Naive thymus-derived CD4-positive, alpha-beta T cell (primary cell): ENCODE measurements at regions not wholly inside any gene's neighbourhood (a gene's known extent, or its start where the extent isn't known, plus 50 kb on each side); places are given as distances from the start of the nearest gene placed in this dataset.

Source experiments
- ATAC-seq: fragments of 150-1000 bp; cut with Tn5 transposase; 2 replicates; pipeline ENCODE4 v1.10.0; 2021; ENCODE audit warnings: mild to moderate bottlenecking, moderate library complexity
- CTCF ChIA-PET: fragments of 350-600 bp; sonication (Branson Sonifier 250); formaldehyde crosslinking; loops from one replicate; lab custom pipeline; 2021; ENCODE audit warnings: antibody characterized with exemption; lab: Charles Lee
- POLR2A ChIA-PET: fragments of 350-600 bp; sonication (Branson Sonifier 250); formaldehyde crosslinking; loops from one replicate; lab custom pipeline; 2021; ENCODE audit warnings: antibody characterized with exemption, inconsistent platforms; lab: Charles Lee
- DNase-seq, 9 donors: peaks; one replicate each; pipeline versions ENCODE4 v3.0.0 to v3.0.0-alpha.2; 2020 to 2022; ENCODE audit warnings: mixed read lengths in 1 of 9
- H3K27ac ChIP-seq: one replicate; pipeline ENCODE4 v1.7.0; 2013; ENCODE audit warnings: mild to moderate bottlenecking, low read depth, low read length, moderate library complexity
- H3K27me3 ChIP-seq, 2 donors: one replicate each; pipeline ENCODE4 v1.7.0; 2013; ENCODE audit warnings: low read length in 2 of 2, mild to moderate bottlenecking in 2 of 2, moderate library complexity in 2 of 2; ENCODE audit not compliant: control insufficient read depth in 2 of 2, insufficient read depth in 2 of 2
- H3K36me3 ChIP-seq, 3 experiments: 1 replicate in 2 of 3; 2 replicates in 1 of 3; pipeline ENCODE4 v1.7.0; 2013; ENCODE audit warnings: low read length in 3 of 3, mild to moderate bottlenecking in 3 of 3, moderate library complexity in 1 of 3; ENCODE audit not compliant: insufficient read depth in 3 of 3, control insufficient read depth in 2 of 3
- H3K4me1 ChIP-seq, 2 donors: one replicate each; pipeline ENCODE4 v1.7.0; 2013; ENCODE audit warnings: low read length in 2 of 2, mild to moderate bottlenecking in 2 of 2, moderate library complexity in 1 of 2; ENCODE audit not compliant: control insufficient read depth in 2 of 2, insufficient read depth in 2 of 2
- H3K4me3 ChIP-seq: 2 replicates; pipeline ENCODE4 v1.7.0; 2013; ENCODE audit warnings: mild to moderate bottlenecking, low read length
- H3K9me3 ChIP-seq, 3 experiments: 1 replicate in 2 of 3; 2 replicates in 1 of 3; pipeline ENCODE4 v1.7.0; 2013; ENCODE audit warnings: low read length in 3 of 3; ENCODE audit not compliant: control insufficient read depth in 2 of 3
- H3K27ac Mint-ChIP-seq, 9 donors: one replicate each; pipeline ENCODE4 v1.8.0; 2020 to 2022; ENCODE audit warnings: mixed read lengths in 9 of 9, mild to moderate bottlenecking in 8 of 9, moderate library complexity in 5 of 9, inconsistent platforms in 2 of 9
- H3K27me3 Mint-ChIP-seq, 5 donors: one replicate each; pipeline ENCODE4 v1.8.0; 2021 to 2022; ENCODE audit warnings: mixed read lengths in 5 of 5, mild to moderate bottlenecking in 1 of 5
- H3K36me3 Mint-ChIP-seq, 5 donors: one replicate each; pipeline ENCODE4 v1.8.0; 2020 to 2022; ENCODE audit warnings: mixed read lengths in 5 of 5, mild to moderate bottlenecking in 3 of 5, inconsistent platforms in 1 of 5
- H3K4me1 Mint-ChIP-seq, 7 donors: one replicate each; pipeline ENCODE4 v1.8.0; 2020 to 2022; ENCODE audit warnings: mixed read lengths in 7 of 7, mild to moderate bottlenecking in 3 of 7, inconsistent platforms in 1 of 7
- H3K4me3 Mint-ChIP-seq, 10 donors: one replicate each; pipeline ENCODE4 v1.8.0; 2020 to 2022; ENCODE audit warnings: mild to moderate bottlenecking in 10 of 10, mixed read lengths in 10 of 10, moderate library complexity in 6 of 10, inconsistent platforms in 2 of 10
- H3K9me3 Mint-ChIP-seq, 11 donors: one replicate each; pipeline ENCODE4 v1.8.0; 2020 to 2022; ENCODE audit warnings: mixed read lengths in 11 of 11, mild to moderate bottlenecking in 4 of 11, inconsistent platforms in 1 of 11, moderate library complexity in 1 of 11
- intact Hi-C, 2 donors: fragments of 100-400 bp; cut with micrococcal nuclease; formaldehyde crosslinking; loops; one replicate each; pipeline ENCODE4 v1.15.1; 2023

DNA sequence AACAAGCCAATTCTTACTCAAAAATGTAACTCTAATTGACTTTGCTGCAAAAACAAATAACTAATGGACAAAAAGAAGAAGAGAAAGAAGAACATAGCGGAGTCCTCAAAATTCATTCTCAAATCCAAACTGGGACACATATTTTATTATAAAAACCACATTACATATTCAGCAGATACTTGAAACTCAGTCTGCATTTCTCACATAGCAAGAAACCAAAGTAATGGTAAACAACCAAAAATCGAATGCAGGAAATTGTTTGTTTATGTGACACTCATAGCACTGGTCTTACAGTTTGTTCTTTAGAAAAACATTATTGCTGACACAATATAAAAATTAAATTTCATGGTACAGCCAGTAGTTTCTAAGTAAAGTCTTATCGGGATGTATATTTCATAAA, 789.8 kb downstream of the SLITRK6 start:
- no peaks in the 10 kb centered on the region for H3K36me3 ChIP-seq
- H3K36me3 Mint-ChIP-seq = no peaks in the 10 kb centered on the region
- DNase-seq (no peak), ATAC-seq (no peak)
- peaks cover 0 to 21% (median 5%) of the 10 kb centered on the region in 11 donors for H3K9me3 Mint-ChIP-seq
- ChIA-PET CTCF (no interaction called here), POLR2A (no interaction called here)
- intact Hi-C loops = no loop called here
- H3K9me3 ChIP-seq = no peaks in the 10 kb centered on the region
- no peaks in the 10 kb centered on the region for H3K27me3 Mint-ChIP-seq
- no peaks in the 10 kb centered on the region for H3K4me1 Mint-ChIP-seq
- H3K4me3 Mint-ChIP-seq = no peak overlapping the region
- no peak overlapping the region for H3K27ac Mint-ChIP-seq
- H3K27me3 ChIP-seq = no peaks in the 10 kb centered on the region
- no peak overlapping the region for H3K4me3 ChIP-seq
- H3K27ac ChIP-seq = no peak overlapping the region
- no peaks in the 10 kb centered on the region for H3K4me1 ChIP-seq

DNA sequence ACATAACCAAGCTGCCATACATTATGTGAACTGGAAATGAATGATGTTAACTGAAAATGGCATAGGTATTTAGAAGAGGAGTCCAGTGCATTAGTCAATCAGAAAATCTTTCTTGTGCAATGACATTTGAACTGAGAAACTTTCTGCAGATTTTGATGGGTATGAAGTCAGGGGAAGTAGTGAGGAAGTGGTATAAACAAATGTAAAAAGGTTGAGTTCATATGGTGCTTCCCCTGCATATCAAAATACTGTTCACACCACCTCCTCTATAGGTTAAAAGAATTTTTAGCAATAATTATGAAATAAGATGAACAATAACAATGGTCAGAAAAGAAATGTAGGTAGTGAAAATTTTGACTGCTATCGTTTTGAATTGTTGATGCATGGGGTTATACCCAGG, 800.0 kb downstream of the SLITRK6 start:
- H3K36me3 ChIP-seq = no peaks in the 10 kb centered on the region
- H3K9me3 ChIP-seq = no peaks in the 10 kb centered on the region
- no peaks in the 10 kb centered on the region for H3K27me3 Mint-ChIP-seq
- H3K27me3 ChIP-seq = no peaks in the 10 kb centered on the region
- H3K4me1 ChIP-seq = no peaks in the 10 kb centered on the region
- no peaks in the 10 kb centered on the region for H3K36me3 Mint-ChIP-seq
- H3K4me3 ChIP-seq = no peak overlapping the region
- ChIA-PET POLR2A (no interaction called here), CTCF (no interaction called here)
- no peak overlapping the region for H3K27ac ChIP-seq
- peaks cover 0 to 10% (median 1%) of the 10 kb centered on the region in 11 donors for H3K9me3 Mint-ChIP-seq
- no peak overlapping the region for H3K4me3 Mint-ChIP-seq
- no peak for DNase-seq
- no peak overlapping the region for H3K27ac Mint-ChIP-seq
- H3K4me1 Mint-ChIP-seq = no peaks in the 10 kb centered on the region
- ATAC-seq = no peak
- intact Hi-C loops = no loop called here

DNA sequence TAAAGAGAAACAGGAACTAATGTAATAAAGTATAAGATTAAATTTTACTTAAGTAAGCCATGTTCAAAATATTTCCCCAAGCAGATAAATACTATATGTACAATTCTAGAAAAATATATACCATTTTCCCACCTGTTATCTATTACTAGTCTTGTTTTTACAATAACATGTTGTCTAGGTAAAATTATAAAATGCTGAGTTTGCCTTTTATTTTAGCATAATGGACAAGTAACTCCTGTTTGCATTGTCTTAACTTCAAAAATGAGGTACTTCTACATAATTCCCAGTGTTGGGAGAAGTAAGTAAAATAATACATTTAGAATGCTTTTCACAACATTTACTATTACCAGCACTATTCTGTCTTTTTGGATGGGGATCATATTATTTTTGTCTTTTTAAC, 800.5 kb downstream of the SLITRK6 start:
- Mint-ChIP-seq H3K36me3 (no peaks in the 10 kb centered on the region), H3K4me1 (no peaks in the 10 kb centered on the region), H3K9me3 (peaks cover 0 to 10% (median 0%) of the 10 kb centered on the region in 11 donors), H3K27ac (no peak overlapping the region), H3K27me3 (no peaks in the 10 kb centered on the region), H3K4me3 (no peak overlapping the region)
- intact Hi-C loops = no loop called here
- CTCF ChIA-PET = no interaction called here
- no peaks in the 10 kb centered on the region for H3K36me3 ChIP-seq
- no peaks in the 10 kb centered on the region for H3K27me3 ChIP-seq
- H3K9me3 ChIP-seq = no peaks in the 10 kb centered on the region
- POLR2A ChIA-PET = no interaction called here
- H3K4me3 ChIP-seq = no peak overlapping the region
- H3K4me1 ChIP-seq = no peaks in the 10 kb centered on the region
- ATAC-seq = no peak
- DNase-seq = no peak
- H3K27ac ChIP-seq = no peak overlapping the region

DNA sequence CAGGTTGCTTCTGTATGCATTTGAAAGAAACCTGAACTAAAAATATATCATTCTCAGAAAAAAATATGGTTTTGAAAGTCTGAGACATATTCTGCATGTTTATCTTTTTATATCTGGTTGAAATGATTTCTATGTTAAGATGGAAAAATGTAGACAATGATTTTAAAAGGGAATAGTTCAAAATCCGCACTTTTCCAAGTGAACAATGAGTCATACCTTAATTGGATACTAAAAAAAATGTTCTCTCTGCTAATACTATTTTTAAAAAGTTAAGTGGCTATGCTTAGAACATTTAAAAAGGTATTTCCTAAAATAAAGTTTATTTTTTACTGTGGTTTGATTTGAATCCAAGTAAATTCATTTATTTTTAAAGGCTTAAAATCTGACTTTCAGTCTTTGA, 801.4 kb downstream of the SLITRK6 start:
- ATAC-seq (no peak), DNase-seq (no peak)
- Mint-ChIP-seq H3K27me3 (no peaks in the 10 kb centered on the region), H3K4me3 (no peak overlapping the region), H3K36me3 (no peaks in the 10 kb centered on the region), H3K4me1 (no peaks in the 10 kb centered on the region), H3K27ac (no peak overlapping the region), H3K9me3 (peaks cover 0 to 10% (median 1%) of the 10 kb centered on the region in 11 donors)
- H3K36me3 ChIP-seq = no peaks in the 10 kb centered on the region
- ChIA-PET POLR2A (no interaction called here), CTCF (no interaction called here)
- H3K27ac ChIP-seq = no peak overlapping the region
- no peaks in the 10 kb centered on the region for H3K9me3 ChIP-seq
- intact Hi-C loops = no loop called here
- no peaks in the 10 kb centered on the region for H3K4me1 ChIP-seq
- no peaks in the 10 kb centered on the region for H3K27me3 ChIP-seq
- H3K4me3 ChIP-seq = no peak overlapping the region

DNA sequence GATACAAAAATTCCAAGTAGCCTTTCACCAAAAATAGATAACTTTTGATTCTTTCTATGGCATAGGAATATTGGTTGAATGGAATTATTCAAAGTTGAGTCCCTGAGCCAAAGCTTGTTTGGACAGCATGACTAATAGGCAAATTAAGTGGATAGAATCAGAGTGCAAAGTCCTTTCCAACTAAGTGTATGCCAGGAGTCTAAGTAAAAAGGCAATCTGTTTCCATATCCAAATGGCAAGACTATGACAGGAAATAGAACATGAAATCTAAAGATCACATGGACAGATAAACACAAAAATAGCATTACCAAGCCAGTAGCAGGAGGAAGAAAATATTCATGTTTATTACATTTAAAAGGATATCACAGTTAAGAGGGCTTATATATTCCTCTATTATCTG, 804.6 kb downstream of the SLITRK6 start:
- ChIA-PET CTCF (no interaction called here), POLR2A (no interaction called here)
- no peaks in the 10 kb centered on the region for H3K27me3 Mint-ChIP-seq
- no peaks in the 10 kb centered on the region for H3K4me1 ChIP-seq
- H3K4me3 ChIP-seq = no peak overlapping the region
- no peak overlapping the region for H3K27ac Mint-ChIP-seq
- H3K36me3 Mint-ChIP-seq = no peaks in the 10 kb centered on the region
- H3K9me3 ChIP-seq = no peaks in the 10 kb centered on the region
- no peaks in the 10 kb centered on the region for H3K36me3 ChIP-seq
- no peaks in the 10 kb centered on the region for H3K27me3 ChIP-seq
- no peak overlapping the region for H3K27ac ChIP-seq
- H3K9me3 Mint-ChIP-seq = peaks cover 0 to 14% (median 1%) of the 10 kb centered on the region in 11 donors
- H3K4me3 Mint-ChIP-seq = no peak overlapping the region
- no peaks in the 10 kb centered on the region for H3K4me1 Mint-ChIP-seq
- DNase-seq (no peak), ATAC-seq (no peak)
- intact Hi-C loops = no loop called here

DNA sequence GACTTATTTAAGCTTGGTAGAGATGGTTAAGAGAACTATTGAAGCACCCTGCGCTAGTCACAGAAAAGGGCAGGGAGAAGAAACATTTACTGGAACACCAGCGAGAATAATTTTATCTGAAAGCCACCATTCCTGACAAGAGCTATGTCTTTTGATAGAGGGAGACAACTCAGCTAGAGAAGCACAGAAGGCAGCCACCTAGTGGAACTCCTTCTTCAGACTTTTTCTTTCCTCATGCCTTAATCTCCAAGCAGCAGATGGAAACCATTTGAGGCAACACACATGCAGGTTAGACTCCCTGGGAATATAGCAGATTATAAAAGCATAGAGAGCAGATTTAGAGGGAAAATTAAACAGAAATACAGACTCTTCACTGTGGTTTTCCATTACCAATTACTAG, 813.4 kb downstream of the SLITRK6 start:
- Mint-ChIP-seq H3K4me3 (no peak overlapping the region), H3K27me3 (no peaks in the 10 kb centered on the region), H3K36me3 (no peaks in the 10 kb centered on the region), H3K9me3 (peaks cover 0 to 10% (median 0%) of the 10 kb centered on the region in 11 donors), H3K27ac (no peak overlapping the region), H3K4me1 (no peaks in the 10 kb centered on the region)
- ChIA-PET POLR2A (no interaction called here), CTCF (no interaction called here)
- no peaks in the 10 kb centered on the region for H3K27me3 ChIP-seq
- no peak overlapping the region for H3K4me3 ChIP-seq
- no peaks in the 10 kb centered on the region for H3K36me3 ChIP-seq
- no peak overlapping the region for H3K27ac ChIP-seq
- ATAC-seq (no peak), DNase-seq (no peak)
- H3K4me1 ChIP-seq = no peaks in the 10 kb centered on the region
- intact Hi-C loops = no loop called here
- no peaks in the 10 kb centered on the region for H3K9me3 ChIP-seq

DNA sequence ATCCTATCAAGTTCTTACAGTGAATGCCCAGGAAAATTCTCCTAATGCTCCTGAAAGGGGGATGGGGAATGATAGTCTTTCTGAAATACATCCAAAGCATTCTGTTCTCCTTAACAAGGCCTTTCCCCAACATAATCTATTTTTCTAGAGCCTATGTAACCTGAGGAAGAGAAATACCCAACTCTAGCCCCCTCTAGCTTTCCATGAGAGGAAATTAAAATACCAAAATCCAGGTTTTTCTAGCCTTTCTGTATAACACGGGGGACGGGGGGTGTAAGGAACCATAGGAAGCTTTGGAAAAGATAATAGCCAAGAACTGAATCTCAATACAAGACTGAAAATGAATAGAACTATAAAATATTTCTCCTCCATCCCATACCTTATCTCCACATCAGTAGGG, 815.9 kb downstream of the SLITRK6 start:
- Mint-ChIP-seq H3K4me1 (no peaks in the 10 kb centered on the region), H3K4me3 (no peak overlapping the region), H3K27me3 (no peaks in the 10 kb centered on the region), H3K36me3 (no peaks in the 10 kb centered on the region), H3K27ac (no peak overlapping the region), H3K9me3 (peaks cover 0 to 4% (median 0%) of the 10 kb centered on the region in 11 donors)
- ChIA-PET CTCF (no interaction called here), POLR2A (no interaction called here)
- H3K4me3 ChIP-seq = no peak overlapping the region
- H3K36me3 ChIP-seq = no peaks in the 10 kb centered on the region
- H3K9me3 ChIP-seq = no peaks in the 10 kb centered on the region
- DNase-seq (no peak), ATAC-seq (no peak)
- no peaks in the 10 kb centered on the region for H3K4me1 ChIP-seq
- no peak overlapping the region for H3K27ac ChIP-seq
- no peaks in the 10 kb centered on the region for H3K27me3 ChIP-seq
- intact Hi-C loops = no loop called here
